ENCODE measurements at regions not wholly inside any gene's neighbourhood (a gene's known extent, or its start where the extent isn't known, plus 50 kb on each side); places are given as distances from the start of the nearest gene placed in this dataset.

DNA sequence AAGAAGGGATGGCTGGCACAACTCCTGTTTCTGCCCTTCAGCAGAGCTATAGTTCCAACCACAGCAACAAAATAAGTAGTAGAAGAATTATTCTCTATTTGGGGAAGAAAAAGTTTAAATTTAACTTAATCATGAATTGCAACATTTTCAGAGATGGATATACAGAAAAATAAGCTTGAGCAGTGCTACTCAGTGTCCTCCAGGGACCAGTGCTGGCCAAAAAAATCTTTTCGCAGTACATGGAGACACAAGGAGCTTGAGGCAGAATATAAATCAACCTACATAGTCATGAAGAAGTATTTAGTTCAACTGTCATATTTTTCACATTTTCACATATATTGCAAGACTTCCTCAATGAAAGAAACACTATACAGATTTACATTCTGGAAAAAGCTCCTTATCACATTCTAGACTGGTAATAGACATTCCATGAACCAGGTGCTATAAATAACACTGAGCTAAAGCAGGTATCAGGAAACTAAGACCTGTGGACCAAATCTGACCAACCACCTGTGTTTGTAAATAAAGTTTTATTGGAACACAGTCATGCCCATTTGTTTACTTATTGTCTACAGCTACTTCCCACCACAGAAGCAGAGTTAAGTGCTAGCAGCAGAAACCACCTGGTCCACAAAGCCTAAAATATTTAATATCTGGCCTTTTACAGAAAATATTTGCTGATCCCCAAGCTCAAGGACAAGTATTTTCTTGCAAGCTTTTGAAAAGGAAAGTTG, 101.9 kb downstream of the RGS21 start:
- in situ Hi-C loops (cut with HindIII; ENCODE audit: low sequenced_read_pairs), result no loop called here
- H3K4me3 ChIP-seq (ENCODE audit: low read depth, low read length), result no peak overlapping the region
- TF ChIP-seq, protein P1, sequence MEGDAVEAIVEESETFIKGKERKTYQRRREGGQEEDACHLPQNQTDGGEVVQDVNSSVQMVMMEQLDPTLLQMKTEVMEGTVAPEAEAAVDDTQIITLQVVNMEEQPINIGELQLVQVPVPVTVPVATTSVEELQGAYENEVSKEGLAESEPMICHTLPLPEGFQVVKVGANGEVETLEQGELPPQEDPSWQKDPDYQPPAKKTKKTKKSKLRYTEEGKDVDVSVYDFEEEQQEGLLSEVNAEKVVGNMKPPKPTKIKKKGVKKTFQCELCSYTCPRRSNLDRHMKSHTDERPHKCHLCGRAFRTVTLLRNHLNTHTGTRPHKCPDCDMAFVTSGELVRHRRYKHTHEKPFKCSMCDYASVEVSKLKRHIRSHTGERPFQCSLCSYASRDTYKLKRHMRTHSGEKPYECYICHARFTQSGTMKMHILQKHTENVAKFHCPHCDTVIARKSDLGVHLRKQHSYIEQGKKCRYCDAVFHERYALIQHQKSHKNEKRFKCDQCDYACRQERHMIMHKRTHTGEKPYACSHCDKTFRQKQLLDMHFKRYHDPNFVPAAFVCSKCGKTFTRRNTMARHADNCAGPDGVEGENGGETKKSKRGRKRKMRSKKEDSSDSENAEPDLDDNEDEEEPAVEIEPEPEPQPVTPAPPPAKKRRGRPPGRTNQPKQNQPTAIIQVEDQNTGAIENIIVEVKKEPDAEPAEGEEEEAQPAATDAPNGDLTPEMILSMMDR (IDR thresholded peaks at IDR 0.05; ENCODE audit: low read depth, low read length, missing control alignments), result no peak
- DNase-seq (ENCODE audit: low read depth), result no peak

- DNase-seq (ENCODE audit: low read depth), result no peak
- H3K4me3 ChIP-seq (ENCODE audit: low read depth, low read length), result no peak overlapping the region
- in situ Hi-C loops (cut with HindIII; ENCODE audit: low sequenced_read_pairs), result no loop called here
- TF ChIP-seq, protein P1 (IDR thresholded peaks at IDR 0.05; ENCODE audit: low read depth, low read length, missing control alignments), result no peak
These were observed 113.9 kb downstream of the RGS21 start for GRCh38 chr1:192430644-192431043.

- in situ Hi-C loops (cut with HindIII; ENCODE audit: low sequenced_read_pairs), result no loop called here
- TF ChIP-seq, protein P1 (IDR thresholded peaks at IDR 0.05; ENCODE audit: low read depth, low read length, missing control alignments), result no peak
- no peak overlapping the region for H3K4me3 ChIP-seq (ENCODE audit: low read depth, low read length)
- DNase-seq (ENCODE audit: low read depth), result no peak
These were observed 118.9 kb downstream of the RGS21 start for GRCh38 chr1:192435704-192436103.

GRCh38 chr1:192436441-192437078, 119.8 kb downstream of the RGS21 start:
- in situ Hi-C loops (cut with HindIII; ENCODE audit: low sequenced_read_pairs), result no loop called here
- no peak for DNase-seq (ENCODE audit: low read depth)
- TF ChIP-seq, protein P1 (IDR thresholded peaks at IDR 0.05; ENCODE audit: low read depth, low read length, missing control alignments), result no peak
- H3K4me3 ChIP-seq (ENCODE audit: low read depth, low read length), result no peak overlapping the region

DNA sequence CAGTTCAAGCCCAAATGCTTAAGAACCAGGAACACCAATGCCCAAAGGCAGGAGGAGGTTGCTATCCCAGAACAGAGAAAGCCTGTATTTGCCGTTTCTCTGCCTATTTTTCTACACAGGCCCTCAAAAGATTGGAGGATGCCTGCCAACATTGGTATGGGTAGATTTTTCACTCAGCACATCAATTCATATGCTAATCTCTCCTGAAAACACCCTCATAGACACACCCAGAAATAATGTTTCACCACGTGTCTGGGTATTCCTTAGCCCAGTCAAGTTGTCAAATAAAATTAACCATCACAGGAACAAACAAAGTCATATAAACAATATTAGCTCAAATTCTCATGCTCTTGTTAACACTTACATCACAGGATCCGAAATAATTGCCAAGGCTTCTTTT, 121.9 kb downstream of the RGS21 start:
- no peak overlapping the region for H3K4me3 ChIP-seq (ENCODE audit: low read depth, low read length)
- in situ Hi-C loops (cut with HindIII; ENCODE audit: low sequenced_read_pairs), result no loop called here
- TF ChIP-seq, protein P1 (IDR thresholded peaks at IDR 0.05; ENCODE audit: low read depth, low read length, missing control alignments), result no peak
- DNase-seq (ENCODE audit: low read depth), result no peak

DNA sequence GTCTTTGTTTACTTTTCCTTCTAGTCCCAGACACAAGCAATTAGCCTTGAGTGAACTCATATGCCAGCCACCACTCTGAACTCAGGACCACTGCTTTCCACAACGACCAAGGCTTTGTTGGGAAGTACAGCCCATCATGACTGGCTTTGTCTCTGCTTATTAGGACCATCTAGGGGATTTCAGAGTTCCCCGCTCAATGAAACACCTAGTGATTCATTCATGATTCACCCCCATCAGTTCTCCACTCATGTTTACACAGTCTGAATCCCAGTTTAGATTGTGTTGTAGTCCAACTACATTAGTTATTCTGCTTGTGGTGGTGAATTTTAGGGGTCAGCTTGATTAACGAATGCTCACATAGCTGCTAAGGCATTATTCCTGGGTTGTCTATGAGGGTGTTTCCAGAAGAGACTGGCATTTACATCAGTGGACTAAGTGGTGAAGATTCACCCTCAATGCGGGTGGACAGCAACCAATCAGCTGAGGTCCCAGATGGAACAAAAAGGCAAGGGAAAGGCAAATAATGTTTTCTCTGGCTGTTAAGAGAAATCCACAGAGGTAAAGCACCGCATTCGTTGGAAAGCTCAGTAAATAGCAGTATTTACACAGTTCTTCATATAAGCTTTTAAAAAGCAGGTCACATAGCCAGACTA, 122.7 kb downstream of the RGS21 start:
- DNase-seq (ENCODE audit: low read depth), result peak; percentile 35
- TF ChIP-seq, protein P1 (IDR thresholded peaks at IDR 0.05; ENCODE audit: low read depth, low read length, missing control alignments), result no peak
- in situ Hi-C loops (cut with HindIII; ENCODE audit: low sequenced_read_pairs), result no loop called here
- H3K4me3 ChIP-seq (ENCODE audit: low read depth, low read length), result no peak overlapping the region

All from astrocyte of the cerebellum (primary cell).